NCI-H82 (cell line): ENCODE measurements at regions not wholly inside any gene's neighbourhood (a gene's known extent, or its start where the extent isn't known, plus 50 kb on each side); places are given as distances from the start of the nearest gene placed in this dataset.

Source experiments
- DNase-seq: peaks from one replicate; lab custom pipeline; 2025; lab: John Stamatoyannopoulos, UW

DNA sequence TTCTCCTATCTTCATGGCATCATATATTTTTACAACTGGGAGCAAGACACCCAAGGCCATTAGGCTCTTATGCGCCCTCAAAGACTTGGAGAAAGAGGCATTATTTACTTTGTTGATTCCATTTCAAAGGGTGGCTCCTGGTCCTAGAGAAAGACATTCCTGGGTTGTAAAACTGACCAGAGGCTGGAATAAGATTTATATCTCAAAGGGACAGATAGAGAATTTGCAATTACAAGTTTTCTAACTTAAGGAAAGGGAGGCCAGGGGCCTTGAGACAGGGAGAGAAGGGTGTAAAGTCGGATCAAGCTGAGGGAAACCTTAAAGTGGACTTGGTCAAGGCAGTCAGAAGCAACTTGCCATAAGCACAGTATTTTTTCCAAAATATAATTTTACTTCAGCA, 1086.0 kb downstream of the SORCS3 start:
- DNase-seq, result no peak

DNA sequence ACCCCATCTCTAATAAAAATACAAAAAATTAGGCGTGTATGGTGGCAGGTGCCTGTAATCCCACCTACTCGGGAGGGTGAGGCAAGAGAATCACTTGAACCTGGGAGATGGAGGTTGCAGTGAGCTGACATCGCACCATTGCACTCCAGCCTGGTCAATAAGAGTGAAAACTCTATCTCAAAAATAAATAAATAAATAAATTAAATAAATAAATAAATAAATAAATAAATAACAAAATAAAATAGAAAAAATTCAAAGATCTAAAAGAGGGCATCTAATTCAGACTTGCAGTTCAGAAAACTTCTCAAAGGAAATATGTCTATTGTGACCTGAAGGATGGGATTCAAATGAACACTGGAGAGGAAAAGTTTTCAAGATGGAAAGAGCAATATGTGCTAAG, 1085.1 kb downstream of the SORCS3 start:
- DNase-seq, result no peak

- no peak for DNase-seq
These were observed 1083.9 kb downstream of the SORCS3 start for GRCh38 chr10:105725007-105725406.

- DNase-seq, result no peak
These were observed 1077.3 kb downstream of the SORCS3 start for GRCh38 chr10:105718207-105718995.

- DNase-seq, result no peak
These were observed 1073.6 kb downstream of the SORCS3 start for GRCh38 chr10:105714728-105715127.

DNA sequence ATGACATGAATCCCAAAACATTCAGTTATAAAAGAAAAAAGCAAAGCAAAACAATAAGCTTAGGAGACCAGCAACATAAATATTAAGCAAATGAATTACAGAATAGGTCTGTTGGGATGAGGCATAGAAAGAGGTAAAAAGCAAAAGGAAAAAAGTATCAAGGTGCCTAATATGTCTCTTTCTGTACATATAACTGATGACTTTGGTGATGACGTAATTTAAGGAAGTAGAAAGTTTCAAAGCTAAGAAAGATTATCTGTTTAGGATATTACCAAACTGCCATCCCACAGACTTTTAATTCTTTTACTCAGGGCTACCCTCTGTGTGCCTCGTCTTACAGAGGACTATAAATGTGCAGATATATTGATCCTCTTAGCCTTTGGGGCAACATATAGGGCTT, 1066.5 kb downstream of the SORCS3 start:
- DNase-seq, result no peak

DNA sequence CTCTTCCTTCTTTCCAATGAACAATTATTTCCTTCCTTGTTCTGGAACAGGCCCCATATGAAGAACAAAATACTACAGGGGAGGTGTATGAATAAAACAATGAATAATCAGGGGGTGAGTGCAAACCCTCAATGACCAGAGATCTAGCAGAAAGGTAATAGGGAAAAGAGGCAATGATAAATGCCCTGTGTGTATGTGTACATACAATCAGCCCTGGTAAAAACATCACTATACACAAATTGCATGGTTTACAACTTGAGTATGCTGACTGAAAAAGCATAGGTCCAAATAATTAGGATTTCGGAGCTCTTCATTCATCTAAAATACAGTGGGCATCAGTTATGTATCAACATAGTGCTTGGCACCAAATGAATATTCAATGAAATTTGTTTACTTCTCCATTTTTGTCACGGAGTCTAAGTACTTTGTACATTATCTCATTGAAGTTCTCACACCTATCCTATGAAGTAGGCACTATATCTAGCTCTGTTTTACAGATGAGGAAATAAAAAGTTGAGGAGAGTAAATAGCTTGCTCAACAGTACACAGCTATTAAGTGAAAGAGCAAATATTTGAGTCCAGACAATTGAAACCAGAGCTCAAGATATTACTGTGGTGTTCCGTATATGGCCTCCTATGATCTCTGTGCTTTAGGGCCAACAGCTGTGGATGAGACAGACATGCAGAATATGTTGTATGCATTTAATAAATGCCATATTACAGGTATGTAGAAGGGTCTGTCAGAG, 1065.4 kb downstream of the SORCS3 start:
- no peak for DNase-seq

DNA sequence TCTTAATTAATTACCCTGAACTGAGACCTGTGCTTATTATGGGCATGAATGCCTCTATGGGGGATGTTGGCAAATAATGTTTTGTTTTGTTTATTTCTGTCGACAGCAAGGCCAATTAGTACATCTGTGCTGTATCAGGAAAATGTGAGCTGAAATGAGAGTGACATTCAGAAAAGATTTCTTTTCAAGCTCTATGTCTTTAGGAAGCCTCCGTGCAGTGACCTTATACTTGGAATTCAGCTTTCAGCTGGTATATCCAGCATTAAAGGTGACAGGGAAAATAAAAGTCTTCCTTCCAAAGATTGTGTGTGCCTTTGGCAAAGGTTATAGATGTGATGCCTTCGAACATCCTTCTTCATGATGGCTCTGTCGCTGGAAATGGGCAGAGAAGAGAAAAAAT, 1061.1 kb downstream of the SORCS3 start:
- no peak for DNase-seq

DNA sequence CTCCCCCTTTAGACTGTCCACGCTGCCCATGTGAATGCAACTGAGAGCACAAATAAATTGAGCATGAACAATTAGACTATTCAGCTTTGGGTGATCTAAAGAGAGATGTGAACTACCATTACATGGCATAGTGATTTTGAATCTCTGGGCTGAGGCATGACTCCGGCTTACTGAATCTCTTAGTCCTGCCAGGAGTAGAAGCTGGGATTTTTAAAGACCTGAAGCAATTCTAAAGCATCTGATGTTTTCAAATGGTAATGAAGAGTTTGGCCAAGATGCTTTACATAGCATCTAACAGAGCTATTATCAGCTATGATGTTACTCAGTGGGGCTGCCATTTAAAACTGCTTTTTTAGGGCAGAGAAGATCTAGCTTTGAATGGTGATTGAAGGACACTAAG, 1059.1 kb downstream of the SORCS3 start:
- DNase-seq, result no peak

DNA sequence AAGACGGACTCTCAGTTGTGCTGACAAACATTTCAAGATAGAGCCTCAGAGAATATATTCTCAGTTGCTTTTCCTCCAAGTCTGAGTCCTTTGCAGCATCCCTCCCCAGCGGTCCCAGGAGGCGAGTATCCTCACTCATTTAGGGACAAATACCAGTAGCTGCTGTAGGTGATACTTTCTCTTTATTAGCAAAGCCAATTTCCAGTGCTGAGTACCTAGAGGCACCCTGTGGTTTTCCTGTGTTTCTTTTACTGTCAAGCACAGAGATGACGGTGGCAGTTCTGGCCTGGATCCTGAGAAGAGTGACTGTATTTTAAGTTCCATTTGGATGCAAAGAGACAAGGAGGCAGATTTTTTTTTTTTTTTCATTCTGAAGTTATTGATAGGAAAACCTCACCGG, 1058.4 kb downstream of the SORCS3 start:
- no peak for DNase-seq

DNA sequence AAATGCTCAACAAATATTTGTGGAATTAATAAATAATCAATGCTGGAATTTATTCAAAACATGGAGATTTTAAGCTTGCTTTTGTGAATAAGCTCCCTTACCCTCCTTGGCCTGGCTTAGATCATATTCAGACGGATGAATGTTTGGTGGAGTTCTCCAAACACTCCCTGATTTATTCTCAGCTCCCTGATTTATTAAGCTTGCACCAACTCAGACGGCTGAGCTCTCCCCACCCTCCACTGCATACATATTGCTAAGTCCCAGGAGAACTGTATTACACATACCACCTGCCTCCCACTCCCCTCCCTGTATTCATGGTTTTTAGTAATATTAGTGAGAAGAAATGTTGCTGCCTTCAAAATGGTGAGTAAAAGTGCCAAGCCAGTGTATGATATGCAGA, 1057.5 kb downstream of the SORCS3 start:
- DNase-seq, result no peak

DNA sequence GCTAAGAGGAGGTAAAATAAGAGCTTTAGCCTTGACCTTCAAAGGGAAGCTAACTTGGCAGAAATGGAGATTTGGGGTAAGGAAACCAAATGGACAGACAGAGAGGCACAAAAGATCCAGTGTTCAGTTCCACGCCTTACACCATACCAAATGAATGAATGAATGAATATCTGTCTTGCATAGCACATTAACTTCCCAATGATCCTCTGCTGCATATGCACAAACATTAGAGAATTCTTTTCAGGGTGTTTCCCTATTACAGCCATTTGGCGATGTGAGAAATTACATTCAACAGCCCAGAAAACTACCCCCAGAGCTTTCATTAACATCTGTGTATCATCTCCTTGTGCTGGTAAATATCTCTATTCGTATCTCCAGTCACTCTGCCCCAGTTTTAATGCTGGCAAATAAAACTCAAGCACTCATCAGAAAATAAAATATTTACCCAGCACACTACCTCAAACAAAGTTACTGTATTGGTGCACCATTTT, 1056.2 kb downstream of the SORCS3 start:
- no peak for DNase-seq

- peak; percentile 74 for DNase-seq
These were observed 1050.7 kb downstream of the SORCS3 start for GRCh38 chr10:105691811-105692210.

DNA sequence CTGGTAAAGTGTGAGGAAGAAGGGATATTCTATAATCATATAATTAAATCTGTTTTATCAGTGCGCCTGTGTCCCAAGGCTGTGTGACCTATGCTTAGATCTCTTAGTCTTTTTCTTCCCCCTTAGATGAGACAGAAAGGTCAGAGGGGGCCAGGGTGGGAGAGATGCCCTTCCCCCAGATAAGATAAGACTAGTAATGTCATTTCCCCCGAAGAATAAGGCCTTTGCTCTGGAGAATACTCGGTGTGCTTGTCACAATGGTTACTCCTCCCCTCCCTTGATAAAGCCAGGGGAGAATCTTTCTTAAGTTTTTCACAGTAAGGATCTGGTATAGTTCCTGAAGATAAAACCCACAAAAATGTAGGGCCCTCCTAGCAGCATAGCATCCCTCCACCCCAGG, 1041.8 kb downstream of the SORCS3 start:
- DNase-seq, result no peak

GRCh38 chr10:105681051-105681450, 1040.0 kb downstream of the SORCS3 start:
- no peak for DNase-seq

DNA sequence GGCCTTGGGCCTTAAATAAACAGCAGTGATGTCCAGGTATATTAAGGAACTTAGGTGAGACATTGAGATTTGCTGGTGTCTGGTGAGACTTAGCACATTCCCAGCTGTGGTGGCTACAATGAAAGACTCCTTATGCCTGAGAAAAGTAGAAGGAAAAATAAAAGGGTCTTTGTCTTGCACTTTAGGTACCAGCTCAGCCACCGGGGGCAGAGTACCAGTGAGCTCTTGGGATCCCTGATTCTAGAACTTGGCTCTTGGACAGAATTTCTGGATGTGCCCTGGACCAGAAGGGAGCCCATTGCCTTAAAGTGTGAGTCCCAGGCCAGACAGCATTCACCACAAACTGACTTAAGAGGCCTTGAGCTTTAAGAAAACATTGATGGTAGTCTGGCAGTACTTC, 1038.7 kb downstream of the SORCS3 start:
- no peak for DNase-seq

DNA sequence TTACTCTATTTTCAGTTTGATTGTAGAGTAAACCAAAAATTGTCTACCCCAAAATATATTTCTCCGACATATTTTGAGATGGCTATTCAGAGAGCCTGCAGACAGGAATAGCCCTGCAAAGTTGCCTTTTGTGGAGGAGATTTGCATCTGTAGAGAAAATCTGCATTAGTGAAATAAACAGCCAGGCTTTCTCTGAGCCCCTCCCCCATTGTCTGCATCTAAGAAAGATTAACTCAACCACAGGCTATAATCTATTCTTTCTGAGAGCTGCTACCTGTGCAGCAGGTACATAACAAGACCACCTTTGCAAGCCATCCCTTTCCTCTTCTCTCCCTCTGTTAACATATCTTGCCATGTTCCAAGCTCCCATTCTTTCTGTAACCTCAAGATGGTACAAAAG, 1034.2 kb downstream of the SORCS3 start:
- DNase-seq, result no peak

- no peak for DNase-seq
These were observed 1033.4 kb downstream of the SORCS3 start for GRCh38 chr10:105674448-105674847.

DNA sequence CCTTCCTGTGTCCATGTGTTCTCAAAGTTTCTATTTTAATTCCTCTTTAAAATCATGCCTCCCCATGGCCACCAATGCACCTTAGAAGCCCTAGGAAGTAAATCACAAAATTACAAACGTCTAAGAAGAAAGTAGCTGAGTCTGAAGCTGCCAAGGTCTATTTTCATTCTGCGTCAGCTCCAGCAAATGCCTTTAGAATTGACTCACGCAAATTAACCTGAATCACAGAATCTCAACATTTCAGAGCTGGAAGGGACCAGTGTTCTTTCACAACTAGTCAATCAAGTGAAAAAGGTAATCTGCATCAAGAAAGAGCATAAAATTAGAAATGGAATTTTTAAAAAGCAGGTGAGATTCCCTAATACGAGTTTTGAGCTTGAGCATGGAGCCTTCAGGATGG, 1017.6 kb downstream of the SORCS3 start:
- no peak for DNase-seq

DNA sequence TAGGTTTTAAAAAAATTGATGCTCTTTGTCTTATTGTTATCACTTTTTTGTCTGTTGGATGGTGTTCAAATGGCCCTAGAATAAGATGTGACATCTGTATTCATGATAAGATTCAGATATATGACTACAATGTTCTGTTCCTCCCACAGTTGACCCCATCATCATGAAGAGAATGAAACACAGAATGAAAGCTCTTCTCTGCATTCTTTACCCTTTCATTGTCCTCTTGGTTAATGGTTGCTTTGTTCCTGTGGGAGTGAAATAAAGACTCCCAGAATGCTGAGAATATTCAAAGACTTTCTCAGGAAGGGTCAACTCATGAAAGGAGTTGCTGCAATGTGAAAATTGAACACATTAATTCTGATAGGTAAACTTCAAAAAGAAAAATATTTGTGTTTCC, 1015.8 kb downstream of the SORCS3 start:
- no peak for DNase-seq

- no peak for DNase-seq
These were observed 1009.2 kb downstream of the SORCS3 start for GRCh38 chr10:105650306-105650705.

DNA sequence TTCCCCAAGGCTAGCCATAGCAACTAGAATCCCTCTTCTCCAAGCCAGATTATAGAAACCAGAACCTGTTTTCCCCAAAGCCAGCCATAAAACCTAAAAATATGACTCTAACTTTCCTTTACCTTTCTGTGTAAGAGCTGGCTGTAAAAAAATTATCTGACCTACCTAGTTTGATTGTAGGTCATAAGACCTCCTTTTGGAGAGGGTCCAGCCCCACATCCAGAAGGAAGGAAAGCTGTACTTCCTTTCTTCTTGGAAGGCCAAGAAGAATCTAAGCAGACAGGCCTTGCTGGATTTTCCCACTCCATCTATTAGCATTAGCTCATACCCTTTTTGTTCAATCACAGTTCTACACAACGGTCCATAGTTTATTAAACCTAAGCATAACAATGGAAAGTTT, 1006.3 kb downstream of the SORCS3 start:
- no peak for DNase-seq

GRCh38 chr10:105644978-105645377, 1003.9 kb downstream of the SORCS3 start:
- no peak for DNase-seq
